ENCODE measurements at regions not wholly inside any gene's neighbourhood (a gene's known extent, or its start where the extent isn't known, plus 50 kb on each side); places are given as distances from the start of the nearest gene placed in this dataset.

DNA sequence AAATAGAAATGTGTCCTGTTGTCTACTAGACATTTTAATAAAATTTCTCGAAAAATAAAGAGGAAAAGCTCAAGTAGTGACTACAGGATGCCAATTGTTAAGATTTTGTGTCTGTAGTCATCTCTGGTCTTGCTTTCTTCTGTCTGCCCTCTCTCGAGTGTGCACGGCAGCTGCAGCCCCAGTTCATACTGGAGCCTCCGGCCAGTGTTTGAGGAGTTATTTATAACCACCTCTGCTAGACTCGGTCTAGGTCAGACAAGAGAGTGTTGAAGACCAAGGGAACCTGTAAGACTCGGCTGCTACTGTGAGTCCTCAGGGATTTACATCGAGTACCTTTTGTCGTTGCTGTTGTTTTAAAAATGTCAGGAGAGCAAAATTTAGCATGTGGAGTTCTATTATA lies 810.1 kb upstream of the POU3F3 start:
- Histone ChIP-seq H3K36me3 (replicated peaks) (no peaks in the 10 kb centered on the region), H3K4me3 (ENCODE audit: low read depth, low read length) (no peak overlapping the region), H3K27me3 (replicated peaks) (no peaks in the 10 kb centered on the region), H3K27ac (no peak overlapping the region)
- in situ Hi-C loops (cut with HindIII; ENCODE audit: low pct_ligation_motif_present, low sequenced_read_pairs), result no loop called here
- TF ChIP-seq, protein P1, sequence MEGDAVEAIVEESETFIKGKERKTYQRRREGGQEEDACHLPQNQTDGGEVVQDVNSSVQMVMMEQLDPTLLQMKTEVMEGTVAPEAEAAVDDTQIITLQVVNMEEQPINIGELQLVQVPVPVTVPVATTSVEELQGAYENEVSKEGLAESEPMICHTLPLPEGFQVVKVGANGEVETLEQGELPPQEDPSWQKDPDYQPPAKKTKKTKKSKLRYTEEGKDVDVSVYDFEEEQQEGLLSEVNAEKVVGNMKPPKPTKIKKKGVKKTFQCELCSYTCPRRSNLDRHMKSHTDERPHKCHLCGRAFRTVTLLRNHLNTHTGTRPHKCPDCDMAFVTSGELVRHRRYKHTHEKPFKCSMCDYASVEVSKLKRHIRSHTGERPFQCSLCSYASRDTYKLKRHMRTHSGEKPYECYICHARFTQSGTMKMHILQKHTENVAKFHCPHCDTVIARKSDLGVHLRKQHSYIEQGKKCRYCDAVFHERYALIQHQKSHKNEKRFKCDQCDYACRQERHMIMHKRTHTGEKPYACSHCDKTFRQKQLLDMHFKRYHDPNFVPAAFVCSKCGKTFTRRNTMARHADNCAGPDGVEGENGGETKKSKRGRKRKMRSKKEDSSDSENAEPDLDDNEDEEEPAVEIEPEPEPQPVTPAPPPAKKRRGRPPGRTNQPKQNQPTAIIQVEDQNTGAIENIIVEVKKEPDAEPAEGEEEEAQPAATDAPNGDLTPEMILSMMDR (IDR thresholded peaks at IDR 0.05; ENCODE audit: low read depth, low read length, missing control alignments), result no peak
- DNase-seq, result no peak

DNA sequence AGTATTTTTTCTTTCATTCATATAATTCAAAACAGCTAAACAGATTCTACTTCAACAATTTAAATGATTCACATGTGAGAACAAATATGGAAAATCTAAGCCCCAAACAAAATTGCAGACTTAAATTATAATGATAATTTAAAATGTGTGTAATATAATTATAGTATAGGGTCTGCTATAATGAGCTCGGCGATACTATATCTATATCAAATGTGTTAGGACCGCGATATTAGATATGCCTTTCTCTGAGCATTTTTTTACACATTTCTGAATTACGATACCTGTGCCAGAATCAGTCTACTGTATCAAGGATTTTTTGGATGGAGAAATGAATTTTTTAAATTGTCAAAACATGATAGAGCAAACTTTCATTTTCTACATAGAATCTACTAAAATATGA lies 808.8 kb upstream of the POU3F3 start:
- in situ Hi-C loops (cut with HindIII; ENCODE audit: low pct_ligation_motif_present, low sequenced_read_pairs), result no loop called here
- Histone ChIP-seq H3K4me3 (ENCODE audit: low read depth, low read length) (no peak overlapping the region), H3K27me3 (replicated peaks) (no peaks in the 10 kb centered on the region), H3K36me3 (replicated peaks) (no peaks in the 10 kb centered on the region), H3K27ac (no peak overlapping the region)
- TF ChIP-seq, protein P1 (IDR thresholded peaks at IDR 0.05; ENCODE audit: low read depth, low read length, missing control alignments), result no peak
- no peak for DNase-seq

DNA sequence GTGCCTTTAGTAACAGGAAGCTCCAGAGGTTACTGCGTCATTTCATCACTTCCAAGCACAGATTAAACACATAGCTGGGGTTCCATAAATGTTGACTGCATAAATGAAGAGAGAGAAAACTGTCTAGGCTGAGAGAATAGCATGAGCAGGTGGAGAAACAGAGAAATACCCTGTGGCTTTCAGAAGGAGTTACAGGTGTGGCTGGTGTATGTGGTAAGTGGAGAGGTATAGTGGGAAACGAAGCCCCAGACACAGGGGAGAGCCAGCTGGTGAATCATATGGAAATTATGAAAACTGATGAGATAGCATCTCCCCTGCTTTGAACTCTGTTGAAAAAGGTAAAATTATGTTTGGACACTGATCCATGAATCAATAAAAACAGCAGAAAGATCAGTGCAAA lies 807.4 kb upstream of the POU3F3 start:
- no peak for DNase-seq
- in situ Hi-C loops (cut with HindIII; ENCODE audit: low pct_ligation_motif_present, low sequenced_read_pairs), result no loop called here
- TF ChIP-seq, protein P1 (IDR thresholded peaks at IDR 0.05; ENCODE audit: low read depth, low read length, missing control alignments), result no peak
- Histone ChIP-seq H3K27ac (no peak overlapping the region), H3K4me3 (ENCODE audit: low read depth, low read length) (no peak overlapping the region), H3K36me3 (replicated peaks) (no peaks in the 10 kb centered on the region), H3K27me3 (replicated peaks) (no peaks in the 10 kb centered on the region)

DNA sequence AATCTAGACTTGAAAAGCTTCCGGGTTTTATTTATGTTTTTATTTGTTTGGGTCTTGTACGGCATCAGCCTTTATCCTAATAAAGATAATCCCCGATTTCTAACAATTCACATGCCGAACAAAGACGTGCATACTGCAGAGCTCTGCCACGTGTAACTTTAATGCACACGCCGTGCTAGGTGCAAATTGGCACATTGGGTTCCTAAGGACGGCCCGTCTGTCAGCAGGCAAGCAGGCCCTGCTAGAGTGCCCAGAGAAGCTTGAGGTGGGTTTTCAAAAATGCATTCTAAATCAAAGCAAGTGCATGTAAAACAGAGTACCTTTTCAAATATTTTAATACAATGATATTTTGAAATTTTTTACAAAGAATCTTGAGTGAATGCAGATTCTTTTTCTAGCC lies 806.4 kb upstream of the POU3F3 start:
- TF ChIP-seq, protein P1 (IDR thresholded peaks at IDR 0.05; ENCODE audit: low read depth, low read length, missing control alignments), result no peak
- no peak overlapping the region for H3K27ac ChIP-seq

DNA sequence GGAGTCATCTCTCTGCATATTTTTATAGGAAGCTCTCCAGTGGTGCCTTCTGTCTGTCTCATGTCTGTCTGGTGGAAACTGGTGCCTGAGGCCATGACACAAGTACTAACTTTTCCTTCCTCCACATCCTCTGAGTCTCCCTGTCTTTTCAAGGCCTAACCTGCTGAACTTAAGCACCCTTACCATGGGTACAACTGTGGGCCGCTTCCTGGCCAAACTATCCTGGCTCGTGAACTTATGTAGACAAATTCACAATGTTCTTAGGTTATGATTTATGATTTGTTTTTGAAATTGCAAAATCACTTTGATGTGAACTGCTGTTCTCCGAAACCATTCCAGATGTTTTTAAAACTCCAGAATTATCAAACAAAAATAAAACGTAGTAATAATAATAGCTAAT lies 804.5 kb upstream of the POU3F3 start:
- no peaks in the 10 kb centered on the region for H3K27me3 ChIP-seq (replicated peaks)
- TF ChIP-seq, protein P1 (IDR thresholded peaks at IDR 0.05; ENCODE audit: low read depth, low read length, missing control alignments), result no peak
- no peak overlapping the region for H3K27ac ChIP-seq
- no peaks in the 10 kb centered on the region for H3K36me3 ChIP-seq (replicated peaks)
- in situ Hi-C loops (cut with HindIII; ENCODE audit: low pct_ligation_motif_present, low sequenced_read_pairs), result no loop called here
- H3K4me3 ChIP-seq (ENCODE audit: low read depth, low read length), result no peak overlapping the region
- DNase-seq, result no peak

More for the DNA sequence above, 806.4 kb upstream of the POU3F3 start:
- no peak overlapping the region for H3K4me3 ChIP-seq (ENCODE audit: low read depth, low read length)
- no peak for DNase-seq
- in situ Hi-C loops (cut with HindIII; ENCODE audit: low pct_ligation_motif_present, low sequenced_read_pairs), result no loop called here
- H3K36me3 ChIP-seq (replicated peaks), result no peaks in the 10 kb centered on the region
- no peaks in the 10 kb centered on the region for H3K27me3 ChIP-seq (replicated peaks)

DNA sequence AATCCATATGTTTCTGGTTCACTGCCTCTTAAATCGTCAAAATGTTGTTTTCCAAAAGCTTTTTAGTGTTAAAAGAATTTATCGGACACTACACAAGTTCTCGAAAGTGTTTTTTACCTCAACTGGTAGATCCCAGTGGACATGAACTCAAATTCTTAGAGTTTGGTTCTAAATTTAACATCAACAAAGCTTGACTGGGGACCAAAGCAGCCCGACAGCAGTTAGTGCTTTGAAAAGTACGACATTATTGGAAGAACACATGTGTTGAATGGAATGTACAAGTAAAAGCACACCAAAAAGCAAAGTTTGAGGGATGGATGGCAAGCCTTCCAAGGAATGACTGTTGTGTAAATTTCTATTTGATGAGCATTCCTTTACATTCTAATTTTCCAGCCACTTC lies 803.9 kb upstream of the POU3F3 start:
- Histone ChIP-seq H3K27me3 (replicated peaks) (no peaks in the 10 kb centered on the region), H3K4me3 (ENCODE audit: low read depth, low read length) (no peak overlapping the region), H3K27ac (no peak overlapping the region), H3K36me3 (replicated peaks) (no peaks in the 10 kb centered on the region)
- no peak for DNase-seq
- in situ Hi-C loops (cut with HindIII; ENCODE audit: low pct_ligation_motif_present, low sequenced_read_pairs), result no loop called here
- TF ChIP-seq, protein P1 (IDR thresholded peaks at IDR 0.05; ENCODE audit: low read depth, low read length, missing control alignments), result no peak
